ENCODE measurements at regions not wholly inside any gene's neighbourhood (a gene's known extent, or its start where the extent isn't known, plus 50 kb on each side); places are given as distances from the start of the nearest gene placed in this dataset.

GRCh38 chr13:99908140-99908803 is 63.3 kb downstream of the ZIC5 start (continued):
- TF ChIP-seq BCLAF1 (IDR thresholded peaks at IDR 0.05) (no peak), SOX13 (IDR thresholded peaks at IDR 0.05) (no peak), SOX13 (CRISPR knock-in tag; conservative IDR thresholded peaks at IDR 0.05 in 1 of 2, IDR thresholded peaks at IDR 0.05 in 1 of 2) (no peak), PBX3 (CRISPR knock-in tag; IDR thresholded peaks at IDR 0.05; ENCODE audit: borderline replicate concordance) (no peak), ZNF17 (CRISPR knock-in tag; IDR thresholded peaks at IDR 0.05) (no peak), MEIS2 (CRISPR knock-in tag; IDR thresholded peaks at IDR 0.05) (no peak), ATF1 (CRISPR knock-in tag; IDR thresholded peaks at IDR 0.05) (no peak), ZNF276 (CRISPR knock-in tag; IDR thresholded peaks at IDR 0.05; ENCODE audit: low read depth) (no peak), U2AF1 (optimal IDR thresholded peaks at IDR 0.05; ENCODE audit: low read depth, low read length) (no peak), ZBTB10 (CRISPR knock-in tag; IDR thresholded peaks at IDR 0.05; ENCODE audit: borderline replicate concordance) (no peak), THAP9 (CRISPR knock-in tag; IDR thresholded peaks at IDR 0.05; ENCODE audit: borderline replicate concordance) (no peak), ZNF749 (CRISPR knock-in tag; IDR thresholded peaks at IDR 0.05; ENCODE audit: borderline replicate concordance) (no peak), TBX3 (IDR thresholded peaks at IDR 0.05; ENCODE audit: borderline replicate concordance) (no peak), THYN1 (CRISPR knock-in tag; IDR thresholded peaks at IDR 0.05; ENCODE audit: borderline replicate concordance, low read depth) (no peak), SP4 (CRISPR knock-in tag; IDR thresholded peaks at IDR 0.05) (no peak), ZNF292 (CRISPR knock-in tag; IDR thresholded peaks at IDR 0.05; ENCODE audit: borderline replicate concordance, low read depth) (no peak; the same call in 1 of the 2 replicates), ZNF546 (CRISPR knock-in tag; conservative IDR thresholded peaks at IDR 0.05) (no peak), JUNB (CRISPR knock-in tag; IDR thresholded peaks at IDR 0.05; ENCODE audit: borderline replicate concordance) (no peak)
